HG03064 (cell line): ENCODE measurements at regions not wholly inside any gene's neighbourhood (a gene's known extent, or its start where the extent isn't known, plus 50 kb on each side); places are given as distances from the start of the nearest gene placed in this dataset.

ENCODE experiments used
- ATAC-seq: cut with Tn5 transposase; IDR thresholded peaks from one replicate; pipeline ENCODE4 v1.9.1; 2021; ENCODE audit warnings: low read depth; ENCODE audit not compliant: unreplicated experiment

DNA sequence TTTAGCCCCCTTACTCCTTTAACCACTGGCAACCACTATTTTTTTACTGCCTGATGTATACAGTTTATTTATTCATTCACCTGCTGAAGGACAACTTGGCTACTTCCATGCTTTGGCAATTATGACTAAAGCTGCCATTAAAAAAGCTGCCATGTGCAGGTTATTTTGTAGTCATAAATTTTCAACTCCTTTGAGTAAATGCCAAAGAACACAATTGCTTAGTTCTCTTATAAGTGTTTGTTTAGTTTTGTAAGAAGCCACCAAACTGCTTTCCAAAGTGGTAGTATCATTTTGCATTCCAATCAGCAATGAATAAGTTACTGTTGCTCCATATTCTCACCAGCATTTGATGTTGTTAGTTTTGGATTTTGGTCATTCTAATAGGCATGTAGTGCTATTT lies 1831.8 kb downstream of the PCDH7 start:
- no peak for ATAC-seq

DNA sequence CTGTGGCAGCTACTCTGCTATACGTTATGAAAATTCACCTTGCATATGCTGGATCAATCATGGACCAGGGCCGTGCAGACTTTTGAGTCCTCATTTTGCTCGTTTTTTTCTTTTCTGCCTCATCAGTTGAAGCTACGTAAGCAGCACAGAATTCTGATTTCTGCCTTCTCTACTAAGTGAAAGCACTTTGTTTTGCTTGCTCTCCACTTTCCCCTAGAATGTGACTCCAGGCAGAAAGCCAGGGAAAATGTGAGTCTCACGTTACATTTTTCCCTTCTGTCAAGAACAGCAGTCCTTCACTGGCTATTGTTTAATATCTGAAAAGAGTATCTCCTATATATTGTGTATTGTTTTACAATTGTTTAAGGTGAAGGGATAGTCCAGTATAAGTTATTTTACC lies 1840.1 kb downstream of the PCDH7 start:
- no peak for ATAC-seq

GRCh38 chr4:32562010-32562409 lies 1841.8 kb downstream of the PCDH7 start:
- ATAC-seq: no peak

DNA sequence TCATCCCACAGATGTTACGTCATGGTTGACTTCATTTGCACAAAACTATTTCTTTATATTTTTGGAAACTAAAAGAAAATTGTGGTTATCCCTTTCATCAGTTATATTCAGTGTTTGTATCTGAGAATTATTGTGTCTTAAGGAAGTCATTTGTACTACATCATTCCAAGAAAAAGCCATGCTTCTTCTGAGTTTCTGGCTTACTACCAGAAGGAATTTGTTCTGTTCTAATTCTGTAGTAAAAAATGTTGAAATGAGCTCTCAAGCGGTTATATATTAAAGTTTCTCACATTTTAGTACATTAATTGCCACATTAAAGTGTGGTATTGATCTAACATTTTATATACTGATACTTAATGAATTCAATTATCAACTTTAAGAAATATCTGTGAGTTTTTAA lies 1844.5 kb downstream of the PCDH7 start:
- ATAC-seq: no peak

GRCh38 chr4:32569861-32570260 lies 1849.7 kb downstream of the PCDH7 start:
- no peak for ATAC-seq

- ATAC-seq: no peak
Observed at GRCh38 chr4:32572366-32572765, 1852.2 kb downstream of the PCDH7 start.

DNA sequence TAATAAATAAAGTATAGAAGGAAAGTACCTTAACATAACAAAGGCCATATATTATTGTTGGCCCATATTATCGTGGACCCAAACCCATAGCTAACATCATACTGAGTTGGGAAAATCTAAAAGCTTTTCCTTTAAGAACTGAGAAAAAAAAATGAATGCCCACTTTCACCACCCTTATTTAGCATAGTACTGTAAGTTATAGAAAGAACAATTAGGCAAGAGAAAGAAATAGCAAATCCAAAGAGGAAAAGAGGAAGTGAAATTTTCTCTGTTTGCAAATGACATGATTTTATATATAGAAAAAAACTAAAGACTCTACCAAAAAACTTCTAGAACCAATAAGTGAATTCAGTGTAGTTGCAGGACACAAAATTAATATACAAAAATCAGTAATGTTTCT lies 1854.6 kb downstream of the PCDH7 start:
- ATAC-seq: no peak

- no peak for ATAC-seq
Observed at GRCh38 chr4:32589097-32589496, 1868.9 kb downstream of the PCDH7 start.

GRCh38 chr4:32589853-32590252 lies 1869.7 kb downstream of the PCDH7 start:
- ATAC-seq: no peak

GRCh38 chr4:32597354-32597753 lies 1877.2 kb downstream of the PCDH7 start:
- no peak for ATAC-seq

GRCh38 chr4:32601848-32602247 lies 1881.7 kb downstream of the PCDH7 start:
- no peak for ATAC-seq

- no peak for ATAC-seq
Observed at GRCh38 chr4:32607978-32608377, 1887.8 kb downstream of the PCDH7 start.

DNA sequence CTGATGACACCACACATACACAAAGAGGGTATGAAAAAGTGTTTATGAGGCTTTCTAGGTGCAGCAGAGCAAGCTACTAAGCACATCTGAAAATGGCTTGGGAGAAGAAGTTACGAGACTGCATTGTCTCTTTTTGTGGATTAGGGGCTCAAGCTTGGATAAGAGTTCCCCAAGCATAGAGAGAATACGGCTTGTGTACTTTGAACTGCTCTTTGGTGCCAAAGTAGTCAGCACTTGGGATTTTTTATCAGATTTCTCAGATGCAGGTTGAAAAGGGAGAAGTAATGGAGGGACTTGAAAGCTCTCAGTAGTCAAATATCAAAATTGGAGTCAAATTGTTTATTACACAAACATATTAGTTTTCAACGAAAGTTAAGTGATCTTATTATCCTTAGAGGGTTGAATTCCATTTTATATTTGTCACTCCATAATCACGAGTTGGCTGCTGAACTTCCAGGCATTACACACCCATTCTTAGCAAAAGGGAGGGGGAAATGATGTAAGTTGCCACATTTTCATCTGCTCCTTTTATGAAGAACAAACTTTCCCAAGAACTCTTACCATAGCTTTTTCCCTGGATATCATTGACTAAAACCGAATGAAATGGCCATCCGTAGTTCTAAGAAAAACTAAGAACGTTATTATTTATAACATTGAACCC lies 1904.9 kb downstream of the PCDH7 start:
- no peak for ATAC-seq

DNA sequence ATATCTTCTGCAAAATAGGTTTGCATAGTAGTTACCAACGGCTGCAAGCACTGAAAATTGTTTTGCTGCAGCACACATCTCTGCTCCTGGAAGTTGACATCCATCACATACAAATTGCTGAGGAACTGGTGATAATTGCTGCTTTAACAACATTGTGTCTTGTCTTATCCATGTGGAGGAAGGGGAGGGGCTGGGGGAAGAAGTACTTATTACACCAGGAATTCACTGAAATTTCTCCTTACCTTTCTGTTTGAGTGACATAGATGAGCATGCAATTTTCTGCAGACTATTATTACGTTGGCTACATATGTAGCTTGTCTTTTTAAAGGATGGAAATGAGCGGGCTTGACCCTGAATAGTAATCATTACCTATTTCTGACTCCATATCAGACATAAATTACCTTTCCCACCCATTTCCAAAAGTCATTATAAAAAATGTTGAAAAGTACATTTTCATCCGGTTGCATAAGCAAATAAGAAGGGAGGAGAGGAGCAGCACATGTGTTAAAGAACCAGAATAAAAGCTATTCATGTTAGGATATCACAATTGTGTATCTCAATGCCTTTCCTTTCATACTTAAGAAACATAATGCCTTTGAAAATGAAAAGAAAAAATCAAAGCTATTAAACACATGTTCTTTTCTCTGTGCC lies 1905.6 kb downstream of the PCDH7 start:
- ATAC-seq: no peak

DNA sequence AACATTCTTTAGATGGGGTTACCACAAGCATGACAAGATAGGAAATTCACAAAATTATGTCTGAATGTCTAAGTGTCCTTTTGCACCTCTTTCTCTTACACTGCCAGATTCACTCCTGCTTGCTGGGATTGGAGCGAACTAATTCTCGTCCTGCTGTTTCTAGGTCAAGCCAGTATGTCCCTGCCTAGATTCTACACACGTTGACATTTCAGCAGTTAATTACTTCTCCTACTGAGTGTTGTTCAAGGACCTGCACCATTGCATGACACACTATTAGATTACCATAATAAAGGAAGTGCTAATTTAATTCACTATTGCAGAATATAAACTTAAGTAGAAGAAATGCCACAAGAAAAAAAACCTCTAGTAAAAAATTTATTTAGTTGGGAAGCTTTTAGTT lies 1911.7 kb downstream of the PCDH7 start:
- ATAC-seq: no peak

- ATAC-seq: no peak
Observed at GRCh38 chr4:32633421-32633820, 1913.3 kb downstream of the PCDH7 start.

DNA sequence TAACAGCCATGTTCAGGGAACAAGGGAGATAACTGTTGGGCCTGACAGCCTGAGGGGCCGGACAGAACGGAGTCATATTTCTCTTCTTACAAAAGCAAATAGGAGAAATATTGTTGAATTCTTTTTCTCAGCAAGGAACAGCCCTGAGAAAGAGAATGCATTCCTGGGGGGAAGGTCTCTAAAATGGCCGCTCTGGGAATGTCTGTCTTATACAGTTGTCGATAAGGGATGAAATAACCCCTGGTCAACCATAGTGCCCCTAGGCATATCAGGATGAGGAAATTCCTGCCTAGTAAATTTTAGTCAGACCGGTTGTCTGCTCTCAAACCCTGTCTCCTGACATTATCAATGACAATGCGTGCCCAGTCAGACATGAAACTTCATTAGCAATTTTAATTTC lies 1925.5 kb downstream of the PCDH7 start:
- ATAC-seq: no peak

- ATAC-seq: no peak
Observed at GRCh38 chr4:32658019-32658418, 1937.8 kb downstream of the PCDH7 start.

- no peak for ATAC-seq
Observed at GRCh38 chr4:32661229-32661628, 1941.1 kb downstream of the PCDH7 start.

DNA sequence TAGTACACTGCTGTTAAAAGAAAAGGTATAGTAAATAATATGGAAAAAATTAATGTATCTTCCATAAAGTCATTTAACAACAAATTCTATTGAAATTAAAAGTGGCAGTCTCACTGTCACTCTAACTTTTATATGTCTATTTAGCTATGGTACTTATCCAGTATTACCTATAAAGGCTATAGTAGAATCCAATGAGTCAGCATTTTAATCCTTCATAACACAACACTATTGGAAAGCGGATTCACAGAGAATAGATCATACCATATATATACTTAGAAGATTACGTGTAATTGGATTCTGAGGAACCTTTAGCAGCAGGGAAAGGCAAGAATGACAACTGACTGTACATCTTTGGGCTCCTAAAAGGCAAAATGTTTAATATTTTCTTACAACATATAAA lies 1942.6 kb downstream of the PCDH7 start:
- no peak for ATAC-seq

- ATAC-seq: no peak
Observed at GRCh38 chr4:32672359-32672758, 1952.2 kb downstream of the PCDH7 start.

GRCh38 chr4:32680946-32681345 lies 1960.8 kb downstream of the PCDH7 start:
- ATAC-seq: no peak

GRCh38 chr4:32684160-32684559 lies 1964.0 kb downstream of the PCDH7 start:
- no peak for ATAC-seq
